HG02852 (cell line): ENCODE measurements at regions not wholly inside any gene's neighbourhood (a gene's known extent, or its start where the extent isn't known, plus 50 kb on each side); places are given as distances from the start of the nearest gene placed in this dataset.
"Not testable (repeated sequence)": the region's sequence is repeated elsewhere in the genome, so short reads cannot be mapped to it uniquely, and the experiment has no call there.

Experiments used
- ATAC-seq: cut with Tn5 transposase; IDR thresholded peaks from one replicate; pipeline ENCODE4 v1.9.1; 2021; ENCODE audit warnings: mild to moderate bottlenecking, moderate library complexity; ENCODE audit not compliant: unreplicated experiment

DNA sequence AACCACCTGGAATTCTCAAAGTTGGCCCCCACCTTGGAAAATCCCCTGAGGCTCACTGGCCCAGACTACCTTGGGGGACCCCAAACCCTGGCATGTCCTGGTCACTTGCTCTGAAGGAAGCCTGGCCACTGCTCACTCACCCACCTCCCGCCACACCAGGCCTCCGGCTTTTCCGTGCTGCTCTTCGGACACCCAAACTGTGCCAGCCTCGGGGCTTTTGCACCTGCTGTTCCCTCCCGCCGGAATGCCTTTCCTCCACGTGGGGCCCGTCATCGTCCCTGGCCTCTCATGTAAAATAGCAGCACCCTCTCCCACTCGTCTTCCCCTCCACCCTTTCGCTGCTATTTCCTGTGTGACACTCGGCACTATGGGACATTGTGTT lies 87.2 kb upstream of the NCOR2 start:
- ATAC-seq = no peak

DNA sequence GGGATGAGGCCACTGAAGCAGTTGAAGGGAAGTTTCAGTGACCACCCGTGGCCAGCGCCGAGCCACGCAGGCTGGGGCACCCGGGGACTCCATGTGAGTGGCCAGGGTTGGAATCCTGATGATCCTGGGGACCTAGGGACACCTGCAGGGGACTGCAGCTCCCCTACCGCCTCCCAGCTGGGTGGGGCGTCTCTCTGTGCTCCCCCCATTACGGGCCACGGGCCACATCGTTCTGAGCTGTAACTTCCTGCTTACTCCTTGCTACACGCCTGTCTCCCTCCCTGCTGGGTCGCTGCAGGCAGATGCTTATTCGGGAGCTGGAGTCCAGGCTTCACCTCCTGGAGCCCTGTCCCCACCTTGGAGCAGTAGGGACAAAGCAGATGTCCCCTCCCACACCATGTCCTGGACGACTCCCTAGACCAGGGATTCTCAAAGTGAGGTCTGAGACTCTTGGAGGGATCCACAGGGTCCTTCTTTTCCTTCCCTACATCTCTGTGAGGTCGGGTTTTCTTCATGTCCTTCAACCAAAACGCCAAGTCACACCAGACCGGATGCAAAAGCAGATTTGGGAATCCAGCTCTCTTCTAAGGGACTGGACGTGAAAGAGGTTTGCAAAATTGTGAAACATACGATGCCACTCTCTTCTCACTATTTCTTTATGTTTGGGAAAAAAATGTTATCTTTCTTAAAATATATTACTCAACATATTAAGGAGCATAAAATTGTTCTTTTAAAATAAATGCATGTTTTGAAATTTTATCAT lies 85.9 kb upstream of the NCOR2 start:
- ATAC-seq = no peak

DNA sequence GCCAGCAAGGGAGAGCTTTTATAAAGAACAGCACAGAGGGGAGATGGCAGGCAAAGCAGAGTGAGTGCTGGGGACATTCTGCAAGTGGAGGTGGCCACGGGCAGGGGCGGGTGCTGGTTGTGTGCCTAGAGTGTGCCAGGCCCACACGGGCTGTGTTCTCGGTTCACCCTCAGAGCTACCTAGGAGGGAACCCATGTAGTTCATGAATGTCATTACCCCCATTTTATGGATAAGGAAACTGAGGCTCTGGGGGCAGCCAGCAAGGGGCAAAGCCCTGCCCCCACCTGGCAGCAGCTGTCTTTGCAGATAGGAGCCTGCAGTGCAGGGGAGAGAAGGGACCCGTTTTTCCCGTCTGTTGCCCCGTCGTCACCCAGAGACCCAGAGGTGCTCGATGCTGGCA lies 85.2 kb upstream of the NCOR2 start:
- no peak for ATAC-seq

DNA sequence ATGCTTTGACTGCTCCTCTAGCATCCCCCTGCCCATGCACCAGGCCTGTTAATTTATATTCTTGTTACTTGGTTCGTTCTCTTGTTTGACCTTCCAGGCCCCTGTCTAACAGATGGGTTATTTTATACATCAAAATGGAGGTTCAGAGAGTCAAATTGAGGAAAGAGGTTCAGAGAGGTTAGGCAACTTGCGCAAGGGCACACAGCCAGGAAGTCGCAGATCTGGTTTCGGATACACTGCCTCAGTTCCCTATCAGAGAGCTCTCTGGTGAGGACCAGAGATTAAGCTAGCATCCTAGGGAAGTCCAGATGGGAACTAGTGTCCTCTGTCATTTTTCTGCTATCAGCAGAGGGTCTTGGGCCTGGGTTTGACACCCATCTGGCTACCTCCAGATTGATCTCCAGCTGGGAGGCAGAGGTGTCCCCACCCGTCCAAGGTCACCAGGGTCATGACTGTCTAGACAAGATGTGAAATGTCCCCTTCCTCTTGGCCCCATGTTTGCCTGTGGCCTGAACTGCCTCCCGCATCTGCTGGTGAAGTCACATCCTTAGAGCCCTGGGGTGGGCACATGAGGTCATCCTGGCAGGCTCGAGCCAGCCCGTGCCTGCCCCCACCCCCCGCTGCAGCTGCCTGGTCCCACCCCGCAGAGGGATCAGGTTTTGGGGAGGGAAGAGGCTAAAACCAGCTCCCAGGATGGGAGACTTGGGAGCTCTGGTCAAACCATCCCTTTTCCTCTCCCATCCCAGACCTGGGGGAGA lies 84.3 kb upstream of the NCOR2 start:
- no peak for ATAC-seq

DNA sequence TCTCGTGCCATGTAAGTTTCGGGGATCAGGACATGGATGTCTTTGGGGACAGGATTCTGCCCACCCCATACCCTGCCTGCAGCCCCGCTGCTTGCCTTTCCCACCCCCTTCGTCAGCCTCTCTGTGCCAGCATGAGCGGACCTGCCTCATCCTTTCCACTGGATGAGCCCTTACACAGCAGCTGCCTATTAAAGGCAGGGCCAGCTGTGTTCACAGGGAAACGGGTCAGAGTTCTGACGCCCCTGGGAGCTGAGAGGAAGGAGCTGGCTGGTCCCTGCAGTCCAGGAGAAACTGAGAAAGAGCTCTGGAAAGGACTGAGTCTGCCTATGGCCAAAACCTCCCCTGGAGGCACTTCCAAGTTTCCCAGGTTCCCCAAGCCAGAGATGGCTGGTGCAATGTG lies 83.5 kb upstream of the NCOR2 start:
- no peak for ATAC-seq

- ATAC-seq = no peak
Observed at GRCh38 chr12:124648710-124649384, 81.4 kb upstream of the NCOR2 start.

- no peak for ATAC-seq
Observed at GRCh38 chr12:124647316-124647715, 79.9 kb upstream of the NCOR2 start.

- no peak for ATAC-seq
Observed at GRCh38 chr12:124646385-124647230, 79.2 kb upstream of the NCOR2 start.

DNA sequence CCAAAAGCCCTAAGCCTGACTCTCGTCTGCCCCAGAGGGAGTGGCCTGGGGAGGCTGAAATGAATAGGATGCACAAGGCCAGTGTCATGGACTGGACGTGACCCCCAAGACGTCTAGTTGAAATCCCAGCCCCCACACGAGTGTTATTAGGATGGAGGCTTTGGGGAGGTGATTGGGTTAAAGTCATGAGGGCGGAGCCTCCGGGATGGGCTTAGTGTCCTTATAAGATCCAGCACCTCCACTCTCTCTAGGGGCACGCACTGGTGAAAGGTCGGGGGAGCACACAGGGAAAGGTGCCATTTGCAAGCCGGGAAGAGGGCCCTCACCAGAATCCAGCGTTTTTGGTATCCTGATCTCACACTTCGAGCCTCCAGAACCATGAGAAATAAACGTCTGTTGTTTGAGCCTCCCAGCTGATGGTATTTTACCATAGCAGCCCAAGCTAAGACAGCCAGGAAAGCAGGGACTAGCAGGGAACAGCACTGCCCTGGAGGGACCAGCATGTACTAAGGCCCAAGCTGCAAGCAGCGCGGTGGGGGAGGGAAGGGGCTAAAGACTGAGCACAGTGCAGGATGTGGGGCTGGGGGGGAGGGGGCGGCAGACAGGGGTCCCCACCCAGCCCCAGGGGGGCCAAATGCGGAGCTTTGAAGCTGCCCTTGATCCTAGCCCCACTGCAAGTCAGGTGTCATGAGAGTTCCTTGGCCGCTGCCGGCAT lies 78.3 kb upstream of the NCOR2 start:
- ATAC-seq = no peak

- not testable (repeated sequence) for ATAC-seq
Observed at GRCh38 chr12:124643768-124644167, 76.4 kb upstream of the NCOR2 start.

GRCh38 chr12:124642105-124642504 lies 74.7 kb upstream of the NCOR2 start:
- ATAC-seq = no peak

- no peak for ATAC-seq
Observed at GRCh38 chr12:124641591-124641990, 74.2 kb upstream of the NCOR2 start.

- no peak for ATAC-seq
Observed at GRCh38 chr12:124640056-124640455, 72.6 kb upstream of the NCOR2 start.

DNA sequence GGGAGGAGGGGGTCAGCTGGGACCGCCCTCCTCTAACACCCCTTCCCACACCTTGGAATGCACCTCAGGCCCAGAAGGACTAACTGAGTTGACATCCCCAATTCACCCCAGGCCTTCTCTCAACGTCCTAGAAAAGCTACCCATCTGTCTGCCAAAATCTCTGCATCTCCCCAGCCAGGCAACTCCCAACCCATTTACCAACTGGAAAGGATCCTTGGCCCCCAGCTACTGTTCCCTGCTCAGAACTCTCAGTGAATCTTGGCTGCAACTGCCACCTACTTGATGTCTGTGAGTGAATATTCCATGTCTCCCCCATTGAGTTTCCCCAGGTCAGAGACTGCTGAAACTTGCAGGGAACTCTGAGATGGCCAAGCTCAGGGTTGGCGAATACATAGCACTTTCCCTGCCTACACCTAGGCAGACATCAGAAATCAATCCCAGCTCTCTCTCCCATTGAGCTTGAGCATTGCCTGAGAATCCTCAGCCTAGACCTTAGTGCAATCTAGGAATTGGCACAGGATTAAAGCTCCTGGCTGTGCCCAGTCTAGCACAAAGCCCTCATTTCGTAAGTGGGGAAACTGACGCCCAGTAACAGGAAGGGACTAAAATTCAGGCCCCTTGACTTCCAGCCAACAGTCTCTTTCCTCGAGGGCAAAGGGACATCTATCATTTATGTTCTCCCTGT lies 71.9 kb upstream of the NCOR2 start:
- ATAC-seq = no peak

GRCh38 chr12:124637581-124637981 lies 70.2 kb upstream of the NCOR2 start:
- no peak for ATAC-seq

DNA sequence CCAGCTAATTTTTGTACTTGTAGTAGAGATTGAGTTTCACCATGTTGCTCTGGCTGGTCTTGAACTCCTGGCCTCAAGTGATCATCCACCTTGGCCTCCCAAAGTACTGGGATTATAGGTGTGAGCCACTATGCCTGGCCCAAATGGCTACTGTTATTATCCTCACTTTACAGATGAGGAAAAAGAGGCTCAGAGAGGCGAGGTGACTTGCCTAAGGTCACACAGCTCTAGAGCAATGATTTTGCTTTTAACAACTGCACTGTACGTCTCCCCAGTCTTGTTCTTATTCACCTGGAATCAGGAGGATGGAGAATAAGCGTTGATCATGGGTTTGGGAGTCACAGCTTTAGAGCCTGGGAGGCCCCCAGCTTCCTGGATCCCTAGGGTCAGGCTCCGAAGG lies 69.8 kb upstream of the NCOR2 start:
- no peak for ATAC-seq

DNA sequence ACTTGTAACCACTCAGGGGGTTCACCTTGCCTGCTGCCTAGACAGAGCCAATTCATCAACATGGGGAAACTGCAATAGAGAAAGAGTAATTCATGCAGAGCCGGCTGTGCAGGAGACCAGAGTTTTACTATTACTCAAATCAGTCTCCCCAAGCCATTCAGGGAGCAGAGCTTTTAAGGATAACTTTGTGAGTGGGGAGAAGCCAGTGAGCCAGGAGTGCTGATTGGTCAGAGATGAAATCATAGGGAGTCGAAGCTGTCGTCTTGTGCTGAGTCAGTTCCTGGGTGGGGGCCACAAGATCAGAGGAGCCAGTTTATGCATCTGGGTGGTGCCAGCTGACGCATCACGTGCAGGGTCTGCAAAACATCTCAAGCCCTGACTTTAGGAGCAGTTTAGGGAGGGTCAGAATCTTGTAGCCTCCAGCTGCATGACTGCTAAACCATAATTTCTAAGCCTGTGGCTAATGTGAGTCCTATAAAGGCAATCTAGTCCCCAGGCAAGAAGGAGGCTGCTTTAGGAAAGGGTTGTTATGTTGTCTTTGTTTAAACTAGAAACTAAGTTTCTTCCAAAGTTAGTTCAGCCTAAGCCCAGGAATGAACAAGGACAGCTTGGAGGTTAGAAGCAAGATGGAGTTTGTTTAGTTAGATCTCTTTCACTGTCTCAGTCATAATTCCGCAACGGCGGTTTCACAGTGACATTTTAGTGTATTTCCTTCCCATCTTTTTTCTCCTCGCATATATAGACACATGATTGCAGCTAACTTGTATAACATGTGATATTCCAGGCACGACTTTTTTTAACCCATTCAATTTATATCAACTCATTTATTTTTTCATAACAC lies 68.9 kb upstream of the NCOR2 start:
- no peak for ATAC-seq

GRCh38 chr12:124635316-124635715 lies 67.9 kb upstream of the NCOR2 start:
- no peak for ATAC-seq
